Central memory CD8-positive, alpha-beta T cell (primary cell): ENCODE measurements at regions not wholly inside any gene's neighbourhood (a gene's known extent, or its start where the extent isn't known, plus 50 kb on each side); places are given as distances from the start of the nearest gene placed in this dataset.

ENCODE experiments used
- ATAC-seq: fragments of 150-1000 bp; cut with Tn5 transposase; replicated peaks from 2 replicates; pipeline ENCODE4 v1.10.0; 2022; ENCODE audit warnings: mild to moderate bottlenecking, moderate FRiP score, moderate number of reproducible peaks; ENCODE audit not compliant: poor library complexity, severe bottlenecking; ENCODE audit errors: extremely low read depth
- DNase-seq, 2 donors: peaks; one replicate each; pipeline ENCODE4 v3.0.0; 2021; ENCODE audit warnings: low spot score in 2 of 2
- H3K27ac Mint-ChIP-seq: one replicate; pipeline ENCODE4 v1.8.0; 2022; ENCODE audit warnings: low read depth, mild to moderate bottlenecking, moderate library complexity, mixed read lengths
- H3K27me3 Mint-ChIP-seq: one replicate; pipeline ENCODE4 v1.8.0; 2022; ENCODE audit warnings: mixed read lengths
- H3K36me3 Mint-ChIP-seq: one replicate; pipeline ENCODE4 v1.8.0; 2022; ENCODE audit warnings: mild to moderate bottlenecking, moderate library complexity, mixed read lengths; ENCODE audit not compliant: insufficient read depth
- H3K4me1 Mint-ChIP-seq: one replicate; pipeline ENCODE4 v1.8.0; 2022; ENCODE audit warnings: mixed read lengths
- H3K4me3 Mint-ChIP-seq: one replicate; pipeline ENCODE4 v1.8.0; 2022; ENCODE audit warnings: mild to moderate bottlenecking, moderate library complexity, mixed read lengths
- H3K9me3 Mint-ChIP-seq: one replicate; pipeline ENCODE4 v1.8.0; 2022; ENCODE audit warnings: mixed read lengths

GRCh38 chr9:95822583-95823431 lies 52.7 kb upstream of the ERCC6L2 start:
- Mint-ChIP-seq H3K36me3 (no peaks in the 10 kb centered on the region), H3K9me3 (no peaks in the 10 kb centered on the region), H3K27ac (no peak overlapping the region), H3K4me1 (no peaks in the 10 kb centered on the region), H3K4me3 (no peak overlapping the region), H3K27me3 (peaks cover 11% of the 10 kb centered on the region)
- ATAC-seq, result no peak
- no peak for DNase-seq

GRCh38 chr9:95822015-95822414 lies 53.5 kb upstream of the ERCC6L2 start:
- Mint-ChIP-seq H3K9me3 (no peaks in the 10 kb centered on the region), H3K4me1 (no peaks in the 10 kb centered on the region), H3K27me3 (peaks cover 5% of the 10 kb centered on the region), H3K36me3 (no peaks in the 10 kb centered on the region), H3K27ac (no peak overlapping the region), H3K4me3 (no peak overlapping the region)
- DNase-seq (no peak), ATAC-seq (no peak)

GRCh38 chr9:95820074-95820473 lies 55.4 kb upstream of the ERCC6L2 start:
- Mint-ChIP-seq H3K27me3 (peaks cover 6% of the 10 kb centered on the region), H3K4me3 (no peak overlapping the region), H3K4me1 (no peaks in the 10 kb centered on the region), H3K36me3 (no peaks in the 10 kb centered on the region), H3K27ac (no peak overlapping the region), H3K9me3 (no peaks in the 10 kb centered on the region)
- DNase-seq (no peak), ATAC-seq (no peak)

GRCh38 chr9:95819636-95820035 lies 55.9 kb upstream of the ERCC6L2 start:
- no peak for DNase-seq
- peaks cover 10% of the 10 kb centered on the region for H3K27me3 Mint-ChIP-seq
- no peaks in the 10 kb centered on the region for H3K36me3 Mint-ChIP-seq
- no peak for ATAC-seq
- H3K4me3 Mint-ChIP-seq, result no peak overlapping the region
- H3K9me3 Mint-ChIP-seq, result no peaks in the 10 kb centered on the region
- H3K4me1 Mint-ChIP-seq, result no peaks in the 10 kb centered on the region
- H3K27ac Mint-ChIP-seq, result no peak overlapping the region

- ATAC-seq (no peak), DNase-seq (no peak)
- peaks cover 11% of the 10 kb centered on the region for H3K27me3 Mint-ChIP-seq
- no peak overlapping the region for H3K27ac Mint-ChIP-seq
- no peaks in the 10 kb centered on the region for H3K9me3 Mint-ChIP-seq
- H3K4me1 Mint-ChIP-seq, result no peaks in the 10 kb centered on the region
- no peaks in the 10 kb centered on the region for H3K36me3 Mint-ChIP-seq
- H3K4me3 Mint-ChIP-seq, result no peak overlapping the region
These were observed 58.3 kb upstream of the ERCC6L2 start for GRCh38 chr9:95817205-95817604.

GRCh38 chr9:95816716-95817115 lies 58.8 kb upstream of the ERCC6L2 start:
- ATAC-seq (no peak), DNase-seq (no peak)
- H3K36me3 Mint-ChIP-seq, result no peaks in the 10 kb centered on the region
- no peak overlapping the region for H3K27ac Mint-ChIP-seq
- no peak overlapping the region for H3K4me3 Mint-ChIP-seq
- peaks cover 11% of the 10 kb centered on the region for H3K27me3 Mint-ChIP-seq
- no peaks in the 10 kb centered on the region for H3K4me1 Mint-ChIP-seq
- H3K9me3 Mint-ChIP-seq, result no peaks in the 10 kb centered on the region

GRCh38 chr9:95815961-95816360 lies 59.5 kb upstream of the ERCC6L2 start:
- Mint-ChIP-seq H3K9me3 (no peaks in the 10 kb centered on the region), H3K27ac (no peak overlapping the region), H3K4me3 (no peak overlapping the region), H3K4me1 (no peaks in the 10 kb centered on the region), H3K36me3 (no peaks in the 10 kb centered on the region), H3K27me3 (peaks cover 11% of the 10 kb centered on the region)
- DNase-seq, result no peak
- ATAC-seq, result no peak

GRCh38 chr9:95815133-95815532 lies 60.4 kb upstream of the ERCC6L2 start:
- Mint-ChIP-seq H3K36me3 (no peaks in the 10 kb centered on the region), H3K9me3 (no peaks in the 10 kb centered on the region), H3K4me1 (no peaks in the 10 kb centered on the region), H3K27ac (no peak overlapping the region), H3K4me3 (no peak overlapping the region), H3K27me3 (peaks cover 11% of the 10 kb centered on the region)
- ATAC-seq (no peak), DNase-seq (no peak)

GRCh38 chr9:95813923-95814322 lies 61.6 kb upstream of the ERCC6L2 start:
- H3K27me3 Mint-ChIP-seq, result peaks cover 16% of the 10 kb centered on the region
- H3K9me3 Mint-ChIP-seq, result no peaks in the 10 kb centered on the region
- H3K27ac Mint-ChIP-seq, result no peak overlapping the region
- no peak overlapping the region for H3K4me3 Mint-ChIP-seq
- ATAC-seq (no peak), DNase-seq (no peak)
- no peaks in the 10 kb centered on the region for H3K4me1 Mint-ChIP-seq
- H3K36me3 Mint-ChIP-seq, result no peaks in the 10 kb centered on the region

- DNase-seq, result no peak
- ATAC-seq, result no peak
- H3K4me1 Mint-ChIP-seq, result no peaks in the 10 kb centered on the region
- H3K9me3 Mint-ChIP-seq, result no peaks in the 10 kb centered on the region
- no peaks in the 10 kb centered on the region for H3K36me3 Mint-ChIP-seq
- peaks cover 47% of the 10 kb centered on the region for H3K27me3 Mint-ChIP-seq
- no peak overlapping the region for H3K27ac Mint-ChIP-seq
- no peak overlapping the region for H3K4me3 Mint-ChIP-seq
These were observed 64.7 kb upstream of the ERCC6L2 start for GRCh38 chr9:95810814-95811213.

- no peaks in the 10 kb centered on the region for H3K36me3 Mint-ChIP-seq
- H3K4me3 Mint-ChIP-seq, result no peak overlapping the region
- H3K9me3 Mint-ChIP-seq, result no peaks in the 10 kb centered on the region
- DNase-seq (no peak), ATAC-seq (no peak)
- peaks cover 48% of the 10 kb centered on the region for H3K27me3 Mint-ChIP-seq
- H3K4me1 Mint-ChIP-seq, result no peaks in the 10 kb centered on the region
- no peak overlapping the region for H3K27ac Mint-ChIP-seq
These were observed 65.4 kb upstream of the ERCC6L2 start for GRCh38 chr9:95810133-95810532.

GRCh38 chr9:95809686-95810085 lies 65.8 kb upstream of the ERCC6L2 start:
- Mint-ChIP-seq H3K9me3 (no peaks in the 10 kb centered on the region), H3K27ac (no peak overlapping the region), H3K4me1 (no peaks in the 10 kb centered on the region), H3K27me3 (peaks cover 45% of the 10 kb centered on the region), H3K4me3 (no peak overlapping the region), H3K36me3 (no peaks in the 10 kb centered on the region)
- DNase-seq (no peak), ATAC-seq (no peak)

- H3K27ac Mint-ChIP-seq, result no peak overlapping the region
These were observed 67.5 kb upstream of the ERCC6L2 start for GRCh38 chr9:95808011-95808410.

More at GRCh38 chr9:95808011-95808410, 67.5 kb upstream of the ERCC6L2 start:
- no peaks in the 10 kb centered on the region for H3K9me3 Mint-ChIP-seq
- no peaks in the 10 kb centered on the region for H3K36me3 Mint-ChIP-seq
- peaks cover 51% of the 10 kb centered on the region for H3K27me3 Mint-ChIP-seq
- H3K4me3 Mint-ChIP-seq, result no peak overlapping the region
- ATAC-seq (no peak), DNase-seq (no peak)
- no peaks in the 10 kb centered on the region for H3K4me1 Mint-ChIP-seq
